Left lobe of liver (tissue), 2 donors: ENCODE measurements at regions not wholly inside any gene's neighbourhood (a gene's known extent, or its start where the extent isn't known, plus 50 kb on each side); places are given as distances from the start of the nearest gene placed in this dataset.
"Not testable (repeated sequence)": the region's sequence is repeated elsewhere in the genome, so short reads cannot be mapped to it uniquely, and the experiment has no call there.

ENCODE experiments used
- ATAC-seq: fragments of 200-7000 bp; cut with Tn5 transposase; one replicate; pipeline ENCODE4 v1.9.1; 2020; ENCODE audit warnings: mild to moderate bottlenecking, moderate library complexity
- DNase-seq: peaks from one replicate; pipeline ENCODE4 v3.0.0-alpha.2; 2020; ENCODE audit warnings: low spot score
- donor health status: DM: no; HTN: no; CAD: no; lungs with moderate emphysema.
- donor health status: DM: no; HTN: yes; CAD: no.

GRCh38 chr4:38368613-38369012 lies 295.4 kb upstream of the KLF3 start:
- no peak for DNase-seq
- ATAC-seq = no peak

DNA sequence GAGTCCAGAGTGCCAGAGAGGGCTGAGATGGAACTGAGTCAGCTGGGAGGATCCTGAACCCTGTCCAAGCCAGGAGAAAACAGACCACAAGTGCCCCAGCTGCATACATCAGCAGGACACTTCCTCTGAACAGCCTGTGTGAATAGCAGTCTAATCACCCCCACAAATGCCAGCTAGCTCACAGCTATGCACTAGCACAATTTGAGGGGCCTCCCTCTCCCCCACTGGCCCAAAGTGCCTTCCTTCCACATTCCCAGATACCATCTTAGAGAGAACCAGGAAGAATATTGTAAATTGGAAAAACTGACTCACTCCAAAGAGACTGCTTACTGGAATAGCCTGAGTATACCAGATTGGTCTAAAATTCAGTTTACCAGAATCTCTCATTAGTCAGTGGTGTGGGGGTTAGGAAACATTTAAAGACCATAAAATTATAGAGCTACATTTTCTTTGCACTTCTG lies 292.6 kb upstream of the KLF3 start:
- DNase-seq (no peak), ATAC-seq (no peak)

DNA sequence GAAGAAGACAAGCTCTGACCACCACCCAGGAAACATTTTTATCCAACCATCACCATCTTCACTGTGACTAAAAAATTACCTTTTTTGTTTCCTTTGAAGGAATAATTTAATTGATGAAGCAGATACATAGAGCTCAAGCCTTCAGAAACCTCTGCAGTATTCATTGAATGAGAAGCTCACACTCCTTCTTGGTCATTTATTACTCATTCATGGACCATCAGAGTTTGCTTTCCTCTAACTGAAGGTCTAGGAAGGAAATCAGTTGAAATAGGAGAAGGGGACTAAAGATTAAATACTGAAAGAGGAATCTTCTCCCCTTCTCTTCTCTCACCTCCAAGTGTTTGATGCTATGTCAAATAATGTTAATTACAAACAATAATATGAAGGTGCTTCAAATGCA lies 290.6 kb upstream of the KLF3 start:
- no peak for DNase-seq

DNA sequence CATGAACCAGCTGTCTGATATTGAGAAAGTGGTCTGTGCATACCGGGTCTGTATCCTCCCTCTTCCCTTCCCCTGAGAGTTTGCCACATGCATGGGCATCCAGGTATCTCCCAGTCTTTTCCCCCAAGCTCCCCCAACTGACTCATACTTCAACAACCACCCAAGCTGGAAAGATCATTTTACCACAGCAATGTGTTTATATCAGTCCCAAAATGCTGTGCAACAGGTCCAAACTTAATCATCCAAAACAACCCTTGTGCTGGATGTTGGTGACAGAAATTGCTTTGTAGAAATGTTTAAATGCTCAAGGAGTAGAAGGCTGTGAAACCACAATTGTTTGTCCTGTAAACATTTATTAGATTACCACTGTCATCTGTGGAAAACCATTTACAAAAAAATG lies 286.8 kb upstream of the KLF3 start:
- DNase-seq = no peak
- ATAC-seq = no peak

More for the DNA sequence above, 290.6 kb upstream of the KLF3 start:
- no peak for ATAC-seq

GRCh38 chr4:38378478-38378877 lies 285.5 kb upstream of the KLF3 start:
- no peak for ATAC-seq
- DNase-seq = no peak

- DNase-seq (no peak), ATAC-seq (no peak)
Observed at GRCh38 chr4:38381788-38382187, 282.2 kb upstream of the KLF3 start.

GRCh38 chr4:38382520-38382919 lies 281.5 kb upstream of the KLF3 start:
- ATAC-seq = no peak

DNA sequence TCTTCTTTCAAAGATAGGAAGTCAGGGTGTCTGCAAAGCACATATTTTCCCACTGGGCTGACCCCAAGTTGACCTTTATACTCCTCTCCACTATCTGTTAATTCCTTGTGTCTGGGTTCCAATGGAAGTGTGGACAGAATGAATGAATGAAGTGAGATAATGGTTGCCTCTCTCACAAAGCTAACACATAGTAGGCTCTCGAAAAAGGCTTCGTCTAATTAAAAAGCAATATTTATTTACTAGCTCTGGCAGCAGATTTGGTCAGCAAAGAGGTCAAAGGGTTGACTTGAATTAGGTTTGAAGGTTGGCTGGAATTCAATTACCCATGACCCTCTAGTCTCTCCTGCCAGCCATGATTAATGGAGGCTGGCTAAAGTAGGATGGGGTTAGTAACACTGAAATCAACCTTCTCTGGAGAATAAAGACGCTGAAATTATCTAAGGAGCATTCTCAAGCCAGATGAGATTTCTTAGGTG lies 280.3 kb upstream of the KLF3 start:
- no peak for ATAC-seq
- DNase-seq = no peak

More at GRCh38 chr4:38382520-38382919, 281.5 kb upstream of the KLF3 start:
- DNase-seq = no peak

DNA sequence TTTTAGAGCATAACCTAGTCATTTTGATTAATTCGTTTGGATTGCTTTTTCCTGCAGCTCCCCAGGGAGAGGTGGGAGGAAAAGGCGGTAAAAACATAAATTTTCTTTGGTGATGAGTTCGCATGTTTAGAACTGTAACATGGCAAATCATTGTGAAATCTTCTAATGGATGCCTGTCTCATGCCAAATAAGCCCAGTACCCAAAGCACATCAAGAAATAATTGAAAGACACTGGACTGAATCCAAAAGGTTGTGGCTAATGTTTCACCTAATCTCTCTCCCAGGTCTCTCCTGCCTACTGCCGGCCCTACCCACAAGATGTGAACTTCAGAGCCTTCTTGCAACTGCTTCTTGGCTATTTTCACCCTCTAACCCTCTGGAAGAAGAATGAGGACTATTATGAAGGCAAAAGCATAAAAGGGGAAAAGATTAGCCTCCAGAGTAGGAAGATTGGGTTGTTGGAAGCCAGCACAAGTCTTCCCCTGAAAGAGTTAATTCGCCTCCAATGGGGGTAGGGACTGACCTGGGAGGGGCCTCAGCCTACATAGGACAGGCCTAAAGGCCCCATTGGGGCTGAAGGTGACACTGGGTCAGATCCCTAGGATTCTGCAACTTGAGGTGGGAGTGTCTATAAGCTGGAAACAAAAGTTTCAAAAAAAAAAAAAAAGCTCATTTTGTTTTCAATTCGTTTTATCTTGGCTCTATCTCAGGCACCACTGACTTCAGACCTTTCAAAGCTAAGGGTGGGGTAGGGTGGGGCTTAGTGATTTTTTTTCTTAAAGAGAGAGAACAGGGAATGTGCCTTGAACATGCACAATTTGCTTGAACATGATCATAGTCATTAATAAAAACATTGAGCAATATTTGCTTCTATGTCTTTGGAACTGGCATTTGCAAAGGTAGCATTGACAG lies 278.6 kb upstream of the KLF3 start:
- ATAC-seq (peak; percentile 78), DNase-seq (peak; percentile 72)

DNA sequence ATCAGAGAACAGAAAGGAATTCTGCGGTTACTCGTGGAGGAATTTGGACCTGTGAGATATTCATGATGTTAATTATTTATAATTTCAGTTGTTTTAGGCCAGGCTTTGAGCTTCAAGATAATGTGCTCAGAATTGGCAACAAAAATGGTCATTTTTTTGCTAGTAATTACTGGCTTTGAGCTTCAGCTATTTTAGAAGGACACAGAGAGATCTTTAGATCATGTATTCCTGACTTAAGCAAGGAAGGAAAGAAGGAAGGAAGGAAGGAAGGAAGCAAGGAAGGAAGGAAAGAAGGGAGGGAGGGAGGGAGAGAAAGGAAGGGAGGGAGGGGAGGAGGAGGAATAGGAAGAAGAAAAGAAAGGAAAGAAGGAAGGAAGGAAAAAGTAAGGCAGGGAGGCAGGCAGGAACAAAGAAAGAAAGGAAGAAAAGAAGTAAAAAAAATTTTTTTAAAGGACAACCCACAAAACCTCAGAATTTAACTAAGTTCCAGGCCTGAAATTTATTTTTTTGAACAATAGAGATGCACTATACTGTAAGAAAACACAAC lies 277.9 kb upstream of the KLF3 start:
- DNase-seq (no peak), ATAC-seq (no peak)

DNA sequence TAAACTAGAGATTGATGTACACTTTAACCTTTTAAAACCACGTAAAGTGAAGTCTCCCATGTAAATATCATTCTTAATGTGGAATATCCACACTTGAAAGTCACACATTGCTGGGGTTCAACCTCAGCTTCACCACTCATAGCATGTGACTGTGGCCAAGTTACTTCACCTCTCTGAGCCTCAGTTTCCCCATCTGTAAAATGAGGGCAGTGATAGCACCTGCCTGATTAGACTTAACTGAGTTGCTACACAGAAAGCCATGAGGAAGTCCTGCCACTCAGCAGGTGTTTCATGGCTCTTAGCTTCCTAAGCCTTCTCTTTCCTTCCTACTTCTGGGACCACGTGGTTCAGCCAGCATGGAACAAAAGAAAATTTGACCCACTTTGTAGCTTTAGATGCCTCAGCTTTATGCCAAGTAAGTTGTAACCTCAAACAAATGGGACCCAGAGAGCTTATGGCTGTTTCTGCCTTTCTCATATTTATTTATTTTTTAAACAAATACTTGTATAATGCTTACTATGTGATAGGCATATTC lies 277.3 kb upstream of the KLF3 start:
- no peak for DNase-seq
- ATAC-seq = no peak

DNA sequence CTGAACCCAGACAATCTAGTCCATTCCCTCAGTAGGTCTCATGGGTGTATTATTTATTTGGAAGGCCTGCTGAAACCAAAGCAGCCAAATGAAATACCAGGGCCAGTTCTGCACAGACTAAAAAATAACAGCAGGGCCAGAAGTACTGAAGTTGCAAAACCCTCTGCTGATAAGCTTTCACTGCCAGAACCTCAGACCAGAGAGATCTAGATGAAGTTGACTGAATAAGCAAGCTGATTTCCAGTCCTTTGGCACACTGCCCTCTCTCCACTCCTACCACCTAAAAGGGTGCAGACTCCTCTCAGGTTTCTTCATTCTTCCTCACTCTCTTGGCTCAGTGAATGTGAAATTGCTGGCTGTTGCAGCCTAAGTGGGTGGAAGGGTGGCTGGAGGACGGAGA lies 276.7 kb upstream of the KLF3 start:
- peak; percentile 68 for ATAC-seq
- peak; percentile 87 for DNase-seq

DNA sequence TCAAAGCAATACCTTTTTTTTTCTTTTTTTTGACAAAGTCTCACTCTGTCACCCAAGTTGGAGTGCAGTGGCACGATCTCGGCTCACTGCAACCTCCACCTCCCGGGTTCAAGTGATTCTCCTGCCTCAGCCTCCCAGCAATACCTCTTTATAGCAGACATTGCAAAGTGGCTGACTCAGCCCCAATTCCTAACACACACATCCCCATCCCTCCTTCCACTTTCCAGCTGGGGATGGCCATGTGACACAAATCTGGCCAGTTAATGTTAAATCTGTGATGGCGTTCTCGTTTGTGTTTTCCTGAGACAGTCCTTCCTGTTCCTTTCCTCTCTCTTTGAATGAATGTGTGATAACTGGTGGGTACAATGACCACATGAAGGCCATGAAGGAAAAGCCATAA lies 276.2 kb upstream of the KLF3 start:
- ATAC-seq (no peak), DNase-seq (no peak)

GRCh38 chr4:38388907-38389306 lies 275.1 kb upstream of the KLF3 start:
- not testable (repeated sequence) for DNase-seq, ATAC-seq

GRCh38 chr4:38390969-38391545 lies 272.9 kb upstream of the KLF3 start:
- ATAC-seq = no peak
- DNase-seq = no peak

- DNase-seq (no peak), ATAC-seq (no peak)
Observed at GRCh38 chr4:38392223-38392855, 271.7 kb upstream of the KLF3 start.

DNA sequence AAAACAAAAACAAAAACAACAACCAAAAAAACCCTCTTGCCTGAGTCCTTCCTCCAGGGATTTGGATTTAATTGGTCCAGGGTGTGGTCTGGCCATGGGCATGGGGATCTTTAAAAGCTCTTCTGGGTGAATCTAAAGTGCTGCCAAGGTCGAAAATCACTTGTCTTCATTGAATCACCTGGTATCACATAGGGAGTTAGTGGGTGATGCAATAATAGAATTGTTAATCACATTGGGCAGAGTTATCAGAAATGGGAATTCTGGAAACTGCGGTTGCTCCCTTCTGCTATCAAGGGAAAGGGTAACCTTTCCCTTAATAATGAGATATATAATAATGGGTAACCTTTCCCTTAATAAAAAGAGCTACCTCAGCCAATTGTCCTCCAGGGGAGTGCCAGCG lies 267.9 kb upstream of the KLF3 start:
- no peak for DNase-seq
- peak; percentile 36 for ATAC-seq

DNA sequence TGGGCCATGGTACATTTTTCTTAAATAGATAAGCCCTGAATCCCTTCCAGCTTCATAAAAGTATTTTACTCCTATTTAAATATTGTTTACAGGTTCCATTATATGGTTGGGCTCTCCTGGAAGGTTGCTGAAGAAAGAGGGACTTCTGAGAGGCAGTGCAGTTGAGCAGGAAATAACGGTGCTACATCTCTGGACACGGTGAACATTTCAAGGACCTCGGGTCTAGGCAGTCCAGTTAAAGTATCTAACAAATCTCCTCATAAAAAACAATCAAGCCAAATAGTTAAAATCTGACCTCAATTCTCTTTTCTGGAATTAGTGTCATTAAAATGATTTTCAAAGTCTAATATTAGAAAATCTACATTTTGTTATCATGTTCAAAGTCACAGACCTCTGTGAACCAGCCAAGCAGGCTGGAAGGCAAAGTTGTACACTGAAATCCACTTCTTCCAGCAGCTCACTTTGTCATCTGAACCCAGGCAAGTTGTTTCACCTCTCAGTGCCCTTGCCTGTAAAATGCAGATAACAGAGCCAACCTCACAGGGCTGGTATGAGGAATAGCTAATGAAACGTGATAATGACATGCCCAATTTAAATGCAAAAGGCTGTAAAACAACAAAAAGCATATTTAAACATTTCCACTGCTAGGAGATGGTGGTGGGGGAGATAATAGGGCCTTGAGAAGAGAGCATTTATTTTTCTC lies 267.0 kb upstream of the KLF3 start:
- ATAC-seq (peak; percentile 85), DNase-seq (no peak)

DNA sequence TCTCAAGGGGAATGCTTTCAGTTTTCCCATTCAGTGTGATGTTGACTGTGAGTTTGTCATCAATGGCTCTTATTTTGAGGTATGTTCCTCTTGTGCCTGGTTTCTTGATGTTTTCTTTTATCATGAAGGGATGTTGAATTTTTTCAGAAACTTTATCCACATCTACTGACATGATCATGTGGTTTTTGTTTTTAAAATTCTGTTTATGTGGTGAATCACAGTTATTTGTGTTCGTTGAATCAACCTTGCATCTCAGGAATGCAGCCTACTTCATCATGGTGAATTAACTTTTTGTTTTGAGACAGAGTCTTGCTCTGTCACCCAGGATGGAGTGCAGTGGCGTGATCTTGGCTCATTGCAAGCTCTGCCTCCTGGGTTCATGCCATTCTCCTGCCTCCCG lies 263.1 kb upstream of the KLF3 start:
- DNase-seq (no peak), ATAC-seq (no peak)

DNA sequence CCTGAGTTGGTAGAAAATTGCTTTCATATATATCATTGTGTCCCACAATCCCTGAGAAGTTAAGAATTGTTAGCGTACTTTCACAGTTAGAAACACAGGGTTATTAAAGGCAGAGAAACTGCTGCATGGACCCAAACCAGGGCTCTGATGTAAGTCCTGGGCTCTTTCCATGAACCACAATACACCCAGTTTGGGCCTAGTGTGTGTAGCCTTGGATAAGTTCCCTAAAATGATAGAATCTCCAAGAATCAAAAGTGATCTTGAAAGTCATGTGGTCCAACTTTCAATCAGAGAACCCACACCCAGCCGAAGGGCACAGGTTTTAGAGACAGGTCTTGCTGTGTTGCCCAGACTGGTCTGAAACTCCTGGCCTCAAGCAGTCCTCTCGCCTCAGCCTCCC lies 257.8 kb upstream of the KLF3 start:
- no peak for ATAC-seq
- no peak for DNase-seq

DNA sequence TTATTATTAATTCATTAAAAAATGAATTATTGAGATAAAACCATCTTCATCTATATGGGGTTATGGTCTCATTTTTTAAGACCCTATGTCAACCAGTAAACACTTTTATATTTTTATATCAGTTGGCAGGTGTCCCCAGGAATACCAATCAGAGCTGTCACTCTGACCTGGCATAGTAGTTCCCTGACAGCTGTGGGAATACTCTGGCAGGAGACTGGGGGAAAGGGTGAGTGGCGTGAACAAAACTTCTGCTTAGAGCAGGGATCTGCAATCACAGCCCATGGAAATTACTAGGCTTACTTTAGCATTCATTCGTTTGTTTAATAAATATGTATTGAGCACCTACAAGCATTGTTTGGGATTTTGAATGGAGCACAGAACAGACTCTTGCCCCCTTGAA lies 254.1 kb upstream of the KLF3 start:
- no peak for ATAC-seq
- no peak for DNase-seq
